ENCODE measurements at regions not wholly inside any gene's neighbourhood (a gene's known extent, or its start where the extent isn't known, plus 50 kb on each side); places are given as distances from the start of the nearest gene placed in this dataset.

GRCh38 chr1:22218618-22219250 is 75.8 kb upstream of the WNT4 start:
- H3K4me3 Mint-ChIP-seq, result no peak overlapping the region
- Histone ChIP-seq H3K27me3 (ENCODE audit: control insufficient read depth in 2 of 2, insufficient read depth in 2 of 2, low read length in 2 of 2) (peaks cover 0 to 4% of the 10 kb centered on the region in 2 donors), H3K4me1 (ENCODE audit: control insufficient read depth in 2 of 2, insufficient read depth in 2 of 2, low read length in 2 of 2) (no peaks in the 10 kb centered on the region), H3K9me3 (ENCODE audit: control insufficient read depth in 2 of 3, low read length in 3 of 3) (no peaks in the 10 kb centered on the region), H3K4me3 (ENCODE audit: low read length) (no peak overlapping the region), H3K27ac (ENCODE audit: low read depth, low read length) (no peak overlapping the region), H3K36me3 (ENCODE audit: control insufficient read depth in 2 of 3, insufficient read depth in 3 of 3, low read length in 3 of 3) (no peaks in the 10 kb centered on the region)
- no peaks in the 10 kb centered on the region for H3K9me3 Mint-ChIP-seq
- intact Hi-C loops (cut with micrococcal nuclease), result no loop called here
- H3K4me1 Mint-ChIP-seq, result no peaks in the 10 kb centered on the region
- no peak overlapping the region for H3K27ac Mint-ChIP-seq
- peaks cover 9 to 21% (median 15%) of the 10 kb centered on the region in 5 donors for H3K27me3 Mint-ChIP-seq
- ATAC-seq (no peak), DNase-seq (no peak)
- no peaks in the 10 kb centered on the region for H3K36me3 Mint-ChIP-seq
- ChIA-PET POLR2A (no interaction called here), CTCF (no interaction called here)

- DNase-seq (no peak), ATAC-seq (no peak)
- intact Hi-C loops (cut with micrococcal nuclease), result no loop called here
- H3K27me3 ChIP-seq (ENCODE audit: control insufficient read depth in 2 of 2, insufficient read depth in 2 of 2, low read length in 2 of 2), result no peaks in the 10 kb centered on the region
- H3K4me1 Mint-ChIP-seq, result no peaks in the 10 kb centered on the region
- H3K9me3 ChIP-seq (ENCODE audit: control insufficient read depth in 2 of 3, low read length in 3 of 3), result no peaks in the 10 kb centered on the region
- ChIA-PET POLR2A (no interaction called here), CTCF (no interaction called here)
- no peaks in the 10 kb centered on the region for H3K36me3 ChIP-seq (ENCODE audit: control insufficient read depth in 2 of 3, insufficient read depth in 3 of 3, low read length in 3 of 3)
- peaks cover 0 to 3% (median 0%) of the 10 kb centered on the region in 11 donors for H3K9me3 Mint-ChIP-seq
- H3K4me3 ChIP-seq (ENCODE audit: low read length), result no peak overlapping the region
- no peak overlapping the region for H3K27ac ChIP-seq (ENCODE audit: low read depth, low read length)
- peaks cover 0 to 14% (median 6%) of the 10 kb centered on the region in 5 donors for H3K27me3 Mint-ChIP-seq
- H3K4me1 ChIP-seq (ENCODE audit: control insufficient read depth in 2 of 2, insufficient read depth in 2 of 2, low read length in 2 of 2), result no peaks in the 10 kb centered on the region
- no peak overlapping the region for H3K27ac Mint-ChIP-seq
- H3K36me3 Mint-ChIP-seq, result no peaks in the 10 kb centered on the region
- H3K4me3 Mint-ChIP-seq, result no peak overlapping the region
These were observed 78.4 kb upstream of the WNT4 start for GRCh38 chr1:22221233-22221780.

GRCh38 chr1:22222723-22223122 is 79.8 kb upstream of the WNT4 start:
- H3K36me3 ChIP-seq (ENCODE audit: control insufficient read depth in 2 of 3, insufficient read depth in 3 of 3, low read length in 3 of 3), result no peaks in the 10 kb centered on the region
- Mint-ChIP-seq H3K4me3 (no peak overlapping the region), H3K36me3 (no peaks in the 10 kb centered on the region), H3K27ac (no peak overlapping the region), H3K9me3 (peaks cover 0 to 3% (median 0%) of the 10 kb centered on the region in 11 donors), H3K4me1 (no peaks in the 10 kb centered on the region), H3K27me3 (peaks cover 0 to 13% (median 6%) of the 10 kb centered on the region in 5 donors)
- H3K27ac ChIP-seq (ENCODE audit: low read depth, low read length), result no peak overlapping the region
- ATAC-seq, result no peak
- intact Hi-C loops (cut with micrococcal nuclease), result no loop called here
- no peaks in the 10 kb centered on the region for H3K27me3 ChIP-seq (ENCODE audit: control insufficient read depth in 2 of 2, insufficient read depth in 2 of 2, low read length in 2 of 2)
- ChIA-PET POLR2A (no interaction called here), CTCF (no interaction called here)
- DNase-seq, result no peak
- no peaks in the 10 kb centered on the region for H3K4me1 ChIP-seq (ENCODE audit: control insufficient read depth in 2 of 2, insufficient read depth in 2 of 2, low read length in 2 of 2)
- no peak overlapping the region for H3K4me3 ChIP-seq (ENCODE audit: low read length)
- no peaks in the 10 kb centered on the region for H3K9me3 ChIP-seq (ENCODE audit: control insufficient read depth in 2 of 3, low read length in 3 of 3)

- DNase-seq (no peak), ATAC-seq (no peak)
- ChIA-PET CTCF (no interaction called here), POLR2A (no interaction called here)
- intact Hi-C loops (cut with micrococcal nuclease), result no loop called here
- no peak overlapping the region for H3K27ac ChIP-seq (ENCODE audit: low read depth, low read length)
- no peaks in the 10 kb centered on the region for H3K4me1 ChIP-seq (ENCODE audit: control insufficient read depth in 2 of 2, insufficient read depth in 2 of 2, low read length in 2 of 2)
- no peaks in the 10 kb centered on the region for H3K27me3 ChIP-seq (ENCODE audit: control insufficient read depth in 2 of 2, insufficient read depth in 2 of 2, low read length in 2 of 2)
- H3K36me3 Mint-ChIP-seq, result no peaks in the 10 kb centered on the region
- H3K4me1 Mint-ChIP-seq, result no peaks in the 10 kb centered on the region
- peak overlapping the region in 1 of 10 donors; percentile 13 for H3K4me3 Mint-ChIP-seq
- no peaks in the 10 kb centered on the region for H3K36me3 ChIP-seq (ENCODE audit: control insufficient read depth in 2 of 3, insufficient read depth in 3 of 3, low read length in 3 of 3)
- H3K27me3 Mint-ChIP-seq, result peaks cover 0 to 15% (median 6%) of the 10 kb centered on the region in 5 donors
- peaks cover 0 to 3% (median 0%) of the 10 kb centered on the region in 11 donors for H3K9me3 Mint-ChIP-seq
- H3K27ac Mint-ChIP-seq, result no peak overlapping the region
- H3K4me3 ChIP-seq (ENCODE audit: low read length), result no peak overlapping the region
- H3K9me3 ChIP-seq (ENCODE audit: control insufficient read depth in 2 of 3, low read length in 3 of 3), result no peaks in the 10 kb centered on the region
These were observed 80.3 kb upstream of the WNT4 start for GRCh38 chr1:22223176-22223575.

- ChIA-PET CTCF (no interaction called here), POLR2A (no interaction called here)
These were observed 81.2 kb upstream of the WNT4 start for GRCh38 chr1:22224091-22224490.

GRCh38 chr1:22224631-22225030 is 81.7 kb upstream of the WNT4 start:
- DNase-seq (no peak), ATAC-seq (no peak)
- Mint-ChIP-seq H3K36me3 (no peaks in the 10 kb centered on the region), H3K4me3 (no peak overlapping the region), H3K27ac (no peak overlapping the region), H3K27me3 (peaks cover 0 to 13% (median 2%) of the 10 kb centered on the region in 5 donors), H3K9me3 (peaks cover 0 to 3% (median 0%) of the 10 kb centered on the region in 11 donors), H3K4me1 (no peaks in the 10 kb centered on the region)
- ChIA-PET CTCF (no interaction called here), POLR2A (no interaction called here)
- no peaks in the 10 kb centered on the region for H3K27me3 ChIP-seq (ENCODE audit: control insufficient read depth in 2 of 2, insufficient read depth in 2 of 2, low read length in 2 of 2)
- H3K36me3 ChIP-seq (ENCODE audit: control insufficient read depth in 2 of 3, insufficient read depth in 3 of 3, low read length in 3 of 3), result no peaks in the 10 kb centered on the region
- intact Hi-C loops (cut with micrococcal nuclease), result no loop called here
- H3K27ac ChIP-seq (ENCODE audit: low read depth, low read length), result no peak overlapping the region
- H3K4me3 ChIP-seq (ENCODE audit: low read length), result no peak overlapping the region
- no peaks in the 10 kb centered on the region for H3K9me3 ChIP-seq (ENCODE audit: control insufficient read depth in 2 of 3, low read length in 3 of 3)
- H3K4me1 ChIP-seq (ENCODE audit: control insufficient read depth in 2 of 2, insufficient read depth in 2 of 2, low read length in 2 of 2), result no peaks in the 10 kb centered on the region

More at GRCh38 chr1:22224091-22224490, 81.2 kb upstream of the WNT4 start:
- Mint-ChIP-seq H3K27me3 (peaks cover 0 to 13% (median 2%) of the 10 kb centered on the region in 5 donors), H3K9me3 (peaks cover 0 to 3% (median 0%) of the 10 kb centered on the region in 11 donors), H3K27ac (no peak overlapping the region), H3K4me3 (no peak overlapping the region), H3K36me3 (no peaks in the 10 kb centered on the region), H3K4me1 (no peaks in the 10 kb centered on the region)
- Histone ChIP-seq H3K9me3 (ENCODE audit: control insufficient read depth in 2 of 3, low read length in 3 of 3) (no peaks in the 10 kb centered on the region), H3K27ac (ENCODE audit: low read depth, low read length) (no peak overlapping the region), H3K36me3 (ENCODE audit: control insufficient read depth in 2 of 3, insufficient read depth in 3 of 3, low read length in 3 of 3) (no peaks in the 10 kb centered on the region), H3K4me3 (ENCODE audit: low read length) (no peak overlapping the region), H3K27me3 (ENCODE audit: control insufficient read depth in 2 of 2, insufficient read depth in 2 of 2, low read length in 2 of 2) (no peaks in the 10 kb centered on the region), H3K4me1 (ENCODE audit: control insufficient read depth in 2 of 2, insufficient read depth in 2 of 2, low read length in 2 of 2) (no peaks in the 10 kb centered on the region)
- no peak for DNase-seq
- no peak for ATAC-seq
- intact Hi-C loops (cut with micrococcal nuclease), result no loop called here
